HG03354 (cell line): ENCODE measurements at regions not wholly inside any gene's neighbourhood (a gene's known extent, or its start where the extent isn't known, plus 50 kb on each side); places are given as distances from the start of the nearest gene placed in this dataset.
"Not testable (repeated sequence)": the region's sequence is repeated elsewhere in the genome, so short reads cannot be mapped to it uniquely, and the experiment has no call there.

Source experiments
- ATAC-seq: cut with Tn5 transposase; IDR thresholded peaks from one replicate; pipeline ENCODE4 v1.9.1; 2021; ENCODE audit warnings: mild to moderate bottlenecking; ENCODE audit not compliant: unreplicated experiment, poor library complexity, severe bottlenecking

DNA sequence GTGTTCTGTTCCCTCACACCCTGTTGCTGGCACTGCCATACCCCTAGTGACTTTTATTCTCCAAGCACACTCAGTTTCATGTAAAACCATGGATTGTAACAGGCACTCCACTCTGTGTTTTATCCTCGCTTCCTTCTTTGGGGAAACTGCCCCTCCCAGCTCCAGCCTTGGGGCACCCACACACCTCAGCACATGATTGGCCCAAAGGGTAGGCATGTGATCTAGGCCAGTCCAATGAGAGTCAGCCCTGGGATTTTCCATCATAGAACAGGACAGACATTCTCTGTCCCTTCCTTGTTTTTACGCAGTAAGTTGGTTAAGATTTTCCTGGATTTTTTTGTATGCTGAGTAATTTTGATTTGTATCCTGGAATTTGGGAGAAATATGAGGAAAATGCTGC is 115.4 kb downstream of the C16orf95 start:
- ATAC-seq, result no peak

- ATAC-seq, result no peak
These were observed 114.8 kb downstream of the C16orf95 start for GRCh38 chr16:87202346-87202745.

DNA sequence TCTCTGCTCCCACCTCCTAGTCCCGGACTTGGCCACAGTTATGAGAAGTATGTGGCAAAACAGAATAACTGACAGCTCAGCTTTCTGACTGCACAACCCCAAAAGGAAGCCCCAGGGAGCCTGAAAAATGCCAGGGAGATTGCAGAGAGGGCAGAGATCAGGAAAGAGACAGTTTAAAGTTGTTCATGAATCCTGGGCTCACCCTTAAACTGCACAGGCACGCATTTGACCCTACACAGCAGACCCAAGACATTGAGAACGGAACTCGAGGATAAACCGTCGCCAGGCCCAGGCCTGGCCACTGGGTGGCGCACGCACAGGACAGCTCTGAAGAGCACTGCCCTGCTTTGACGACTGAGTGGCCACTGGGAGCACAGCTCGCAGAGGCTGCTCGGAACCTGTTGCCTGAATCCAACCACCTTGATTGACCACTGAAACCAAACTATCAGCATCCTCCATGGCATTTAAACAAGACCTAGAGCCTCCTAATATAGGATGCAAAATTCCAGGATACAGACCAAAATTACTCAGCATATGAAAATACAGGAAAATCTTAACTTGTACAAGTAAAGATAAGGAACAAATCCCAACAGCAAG is 114.0 kb downstream of the C16orf95 start:
- ATAC-seq, result no peak

DNA sequence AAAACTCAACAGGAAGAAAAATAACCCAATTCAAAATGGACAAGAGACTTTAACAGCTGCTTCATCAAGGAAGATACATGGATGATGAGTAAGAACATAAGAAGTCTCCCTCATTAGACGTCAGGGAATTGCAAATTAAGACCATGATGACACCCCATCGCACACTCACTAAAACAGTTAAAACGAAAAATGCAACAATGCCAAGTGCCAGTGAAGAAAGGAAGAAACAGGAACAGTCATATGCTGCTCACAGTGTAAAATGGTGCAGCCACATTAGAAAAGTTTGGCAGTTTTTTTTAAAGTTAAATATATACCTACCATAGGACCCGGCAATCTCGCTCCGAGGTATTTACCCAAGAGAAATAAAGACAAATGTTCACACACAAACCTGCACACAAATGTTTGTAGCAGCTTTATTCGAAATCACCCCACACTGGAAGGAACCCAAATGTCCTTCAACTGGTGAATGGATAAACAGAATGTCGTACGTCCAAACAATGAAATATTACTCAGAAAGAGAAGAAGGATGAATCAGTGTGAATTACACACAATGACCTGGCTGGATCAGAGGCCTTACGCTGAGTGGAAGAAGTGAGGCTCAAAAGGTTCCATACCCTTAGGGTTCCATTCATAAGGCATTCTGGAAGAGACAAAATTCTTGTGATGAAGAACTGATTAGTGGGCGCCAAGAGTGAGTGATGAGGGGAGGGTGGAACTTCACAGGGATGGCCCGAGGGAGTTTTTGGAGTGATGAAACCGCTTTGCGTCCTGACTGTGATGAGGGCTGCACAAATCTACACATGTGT is 110.3 kb downstream of the C16orf95 start:
- ATAC-seq, result no peak

- ATAC-seq, result no peak
These were observed 109.7 kb downstream of the C16orf95 start for GRCh38 chr16:87207509-87207908.

- ATAC-seq, result no peak
These were observed 109.2 kb downstream of the C16orf95 start for GRCh38 chr16:87207965-87208364.

- ATAC-seq, result not testable (repeated sequence)
These were observed 108.2 kb downstream of the C16orf95 start for GRCh38 chr16:87208968-87209367.

DNA sequence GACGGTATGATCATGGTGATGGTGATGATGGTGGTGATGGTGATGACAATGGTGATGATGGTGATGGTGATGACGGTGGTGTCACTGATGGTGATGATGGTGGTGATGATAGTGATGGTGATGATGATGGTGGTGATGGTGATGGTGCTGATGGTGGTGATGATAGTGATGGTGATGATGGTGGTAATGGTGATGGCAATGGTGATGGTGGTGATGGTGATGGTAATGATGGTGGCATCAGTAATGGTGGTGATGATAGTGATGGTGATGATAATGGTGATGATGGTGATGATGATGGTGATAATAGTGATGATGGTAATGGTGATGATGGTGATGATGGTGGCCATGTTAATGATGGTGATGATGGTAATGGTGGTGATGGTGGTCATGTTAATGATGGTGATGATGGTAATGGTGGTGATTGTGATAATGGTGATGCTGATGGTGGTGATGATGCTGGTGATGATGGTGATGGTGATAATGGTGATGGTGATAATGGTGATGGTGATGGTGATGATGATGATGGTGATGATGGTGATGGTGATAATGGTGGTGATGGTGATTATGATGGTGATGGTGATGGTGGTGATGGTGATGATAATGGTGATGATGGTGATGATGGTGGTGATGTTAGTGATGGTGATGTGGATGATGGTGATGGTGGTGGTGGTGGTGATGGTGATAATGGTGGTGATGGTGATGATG is 107.2 kb downstream of the C16orf95 start:
- ATAC-seq, result no peak

- ATAC-seq, result no peak
These were observed 106.3 kb downstream of the C16orf95 start for GRCh38 chr16:87210894-87211293.

DNA sequence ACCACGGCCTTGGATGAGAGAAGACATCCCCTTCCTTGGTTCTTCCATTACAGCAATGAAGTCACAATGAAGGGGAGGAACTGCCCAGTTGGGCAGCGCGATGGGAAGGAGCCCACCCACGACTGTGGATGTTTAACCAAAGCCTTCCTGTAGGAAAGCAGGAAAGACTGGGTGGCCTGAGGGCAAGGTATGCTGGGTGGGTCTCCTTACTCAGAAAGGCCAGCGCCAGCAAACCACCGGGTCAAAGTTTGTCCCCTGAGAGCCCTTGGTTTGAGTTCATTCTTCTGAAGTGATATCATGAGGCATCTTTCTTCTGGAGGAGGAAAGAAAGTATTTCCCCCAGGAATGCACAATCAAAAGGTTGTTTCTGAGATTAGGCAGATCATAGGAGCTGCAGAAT is 105.2 kb downstream of the C16orf95 start:
- no peak for ATAC-seq

- no peak for ATAC-seq
These were observed 103.7 kb downstream of the C16orf95 start for GRCh38 chr16:87213536-87213935.

DNA sequence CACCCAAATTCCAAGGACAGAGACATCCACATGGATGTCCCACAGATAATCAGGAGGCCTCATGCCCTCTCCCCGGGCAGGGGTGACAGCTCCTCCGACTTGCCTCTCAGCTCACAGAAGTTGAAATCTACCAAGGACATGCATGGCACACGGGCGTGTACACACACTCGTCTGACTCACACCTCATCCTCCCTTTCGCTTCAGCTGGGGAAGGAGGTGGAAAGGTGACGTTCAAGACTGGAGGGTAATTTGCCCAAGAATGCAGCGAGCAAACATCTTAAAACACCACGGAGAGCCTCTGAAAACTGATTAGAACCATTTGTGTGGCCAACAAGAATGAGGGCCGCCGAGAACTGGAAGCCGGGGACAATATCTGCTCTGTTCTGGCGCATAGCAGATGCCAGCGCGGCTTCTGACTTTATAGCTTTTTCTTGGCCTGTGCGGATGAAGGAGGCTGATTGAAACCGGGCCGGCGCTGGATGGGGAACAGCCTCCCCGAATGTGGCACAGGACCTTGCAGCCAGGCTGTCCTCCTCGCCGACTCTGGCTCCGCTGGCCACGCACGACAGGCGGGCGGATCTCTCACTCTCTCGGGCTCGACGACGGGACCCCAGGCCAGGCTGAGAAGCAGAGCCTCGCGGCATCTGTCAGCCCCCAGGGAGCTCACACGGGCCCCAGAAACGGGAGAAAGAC is 100.9 kb downstream of the C16orf95 start:
- no peak for ATAC-seq

DNA sequence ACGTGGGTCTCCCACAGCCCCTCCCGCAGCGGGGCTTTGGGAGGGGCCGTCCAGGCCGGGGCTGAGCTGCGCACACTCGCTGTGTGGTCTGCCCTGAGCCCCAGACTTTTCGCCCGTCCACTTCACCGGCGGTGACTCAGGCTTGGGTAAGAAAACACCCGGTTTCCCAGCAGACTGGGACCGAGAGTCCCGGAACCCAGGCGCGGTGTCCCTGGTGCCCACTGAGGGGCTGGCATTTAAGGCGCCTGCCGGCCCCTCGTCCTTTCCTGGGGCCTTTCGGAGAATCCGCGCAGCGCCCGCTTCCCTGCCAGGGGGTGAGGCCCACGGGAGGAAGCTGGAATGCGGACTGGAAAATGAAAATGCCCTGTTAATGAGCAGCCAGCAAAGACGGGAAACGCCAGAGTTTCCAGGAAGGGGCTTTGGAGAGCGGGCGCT is 100.3 kb downstream of the C16orf95 start:
- no peak for ATAC-seq

DNA sequence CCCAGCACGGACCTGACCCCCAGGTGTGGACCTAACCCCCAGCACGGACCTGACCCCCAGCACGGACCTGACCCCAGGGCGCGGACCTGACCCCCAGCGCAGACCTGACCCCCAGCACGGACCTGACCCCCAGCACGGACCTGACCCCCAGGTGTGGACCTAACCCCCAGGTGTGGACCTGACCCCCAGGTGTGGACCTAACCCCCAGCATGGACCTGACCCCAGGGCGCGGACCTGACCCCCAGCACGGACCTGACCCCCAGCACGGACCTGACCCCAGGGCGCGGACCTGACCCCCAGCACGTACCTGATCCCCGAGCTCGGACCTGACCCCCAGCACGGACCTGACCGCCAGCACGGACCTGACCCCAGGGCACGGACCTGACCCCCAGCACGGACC is 99.4 kb downstream of the C16orf95 start:
- ATAC-seq, result not testable (repeated sequence)

DNA sequence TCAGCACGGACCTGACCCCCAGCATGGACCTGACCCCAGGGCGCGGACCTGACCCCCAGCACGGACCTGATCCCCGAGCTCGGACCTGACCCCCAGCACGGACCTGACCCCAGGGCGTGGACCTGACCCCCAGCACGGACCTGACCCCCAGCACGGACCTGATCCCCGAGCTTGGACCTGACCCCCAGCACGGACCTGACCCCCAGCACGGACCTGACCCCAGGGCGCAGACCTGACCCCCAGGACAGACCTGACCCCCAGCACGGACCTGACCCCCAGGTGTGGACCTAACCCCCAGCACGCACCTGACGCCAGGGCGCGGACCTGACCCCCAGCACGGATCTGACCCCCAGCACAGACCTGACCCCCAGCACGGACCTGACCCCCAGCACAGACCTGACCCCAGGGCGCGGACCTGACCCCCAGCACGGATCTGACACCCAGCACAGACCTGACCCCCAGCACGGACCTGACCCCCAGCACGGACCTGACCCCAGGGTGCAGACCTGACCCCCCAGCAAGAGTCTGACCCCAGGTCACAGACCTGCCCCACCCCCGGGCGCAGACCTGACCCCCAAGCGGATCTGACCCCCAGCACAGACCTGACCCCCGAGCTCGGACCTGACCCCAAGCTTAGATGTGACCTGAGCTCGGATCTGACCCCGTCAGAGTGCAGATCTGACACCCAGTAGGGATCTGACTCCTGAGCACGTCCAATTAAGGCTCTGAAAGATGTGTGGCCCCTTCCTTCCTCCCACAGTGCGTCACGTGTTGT is 98.7 kb downstream of the C16orf95 start:
- no peak for ATAC-seq

DNA sequence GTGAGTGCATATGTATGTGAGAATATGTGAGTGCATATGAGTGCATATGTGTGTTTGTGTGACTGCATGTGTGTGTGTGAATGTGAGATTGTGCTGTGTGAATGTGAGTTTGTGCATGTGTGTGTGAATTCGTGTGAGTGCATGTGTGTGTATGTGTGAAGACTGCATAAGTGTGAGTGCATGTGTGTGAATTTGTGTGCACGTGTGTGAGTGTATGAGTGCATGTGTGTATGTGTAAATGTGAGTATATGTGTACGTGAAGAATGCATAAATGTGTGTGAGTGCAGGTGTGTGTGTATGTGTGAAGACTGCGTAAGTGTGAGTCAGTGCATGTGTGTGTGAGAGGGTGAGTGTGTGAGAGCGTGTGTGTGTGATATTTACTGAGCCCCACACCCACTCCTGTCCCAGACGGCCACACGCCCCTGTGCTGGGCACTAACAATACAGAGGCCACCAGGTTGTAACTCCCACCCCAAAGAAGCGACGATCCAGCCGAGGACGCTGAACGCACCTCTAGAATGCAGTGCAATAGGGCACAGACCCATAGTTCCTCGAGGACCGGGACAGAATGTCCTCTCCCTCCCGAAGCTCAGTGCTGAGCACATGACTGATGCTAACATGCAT is 97.8 kb downstream of the C16orf95 start:
- no peak for ATAC-seq

- no peak for ATAC-seq
These were observed 95.6 kb downstream of the C16orf95 start for GRCh38 chr16:87221633-87222032.

GRCh38 chr16:87222335-87222734 is 94.9 kb downstream of the C16orf95 start:
- no peak for ATAC-seq

DNA sequence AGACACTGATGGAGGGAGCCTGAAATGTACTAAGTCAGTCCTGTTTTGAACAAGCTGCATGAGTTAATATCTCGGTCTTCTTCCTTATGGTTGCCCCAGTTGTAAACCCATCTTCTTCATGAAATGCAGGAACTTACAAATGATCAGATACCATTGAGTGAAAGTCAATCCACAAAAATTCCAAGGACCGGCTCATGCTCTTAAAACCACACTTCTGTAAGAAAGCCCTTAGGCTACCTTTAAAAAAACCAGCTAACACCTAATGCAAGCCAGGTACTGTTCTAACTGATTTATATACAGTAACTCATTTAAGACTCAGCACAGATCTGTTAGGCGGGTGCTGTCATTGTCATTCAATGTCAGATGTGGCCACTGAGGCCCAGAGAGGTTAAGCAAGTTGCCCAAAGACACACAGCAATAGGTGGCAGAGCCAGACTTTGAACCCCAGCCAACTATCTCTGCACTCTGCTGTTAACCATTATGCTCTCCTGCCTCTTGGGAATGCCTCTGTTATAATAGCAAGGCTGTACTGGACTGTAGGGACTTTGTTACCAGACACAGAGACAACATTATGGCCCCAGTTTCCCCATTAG is 93.4 kb downstream of the C16orf95 start:
- no peak for ATAC-seq
